GM12801 (cell line): ENCODE measurements at regions not wholly inside any gene's neighbourhood (a gene's known extent, or its start where the extent isn't known, plus 50 kb on each side); places are given as distances from the start of the nearest gene placed in this dataset.

Source experiments
- CTCF ChIP-seq: IDR thresholded peaks from one replicate; pipeline ENCODE4 v1.5.1; 2011; ENCODE audit warnings: control low read depth; ENCODE audit not compliant: insufficient read length; ENCODE audit errors: extremely low read depth

GRCh38 chr2:42864222-42864621, 71.8 kb upstream of the HAAO start:
- TF ChIP-seq CTCF, result no peak

GRCh38 chr2:42863751-42864150, 71.4 kb upstream of the HAAO start:
- TF ChIP-seq CTCF, result no peak

DNA sequence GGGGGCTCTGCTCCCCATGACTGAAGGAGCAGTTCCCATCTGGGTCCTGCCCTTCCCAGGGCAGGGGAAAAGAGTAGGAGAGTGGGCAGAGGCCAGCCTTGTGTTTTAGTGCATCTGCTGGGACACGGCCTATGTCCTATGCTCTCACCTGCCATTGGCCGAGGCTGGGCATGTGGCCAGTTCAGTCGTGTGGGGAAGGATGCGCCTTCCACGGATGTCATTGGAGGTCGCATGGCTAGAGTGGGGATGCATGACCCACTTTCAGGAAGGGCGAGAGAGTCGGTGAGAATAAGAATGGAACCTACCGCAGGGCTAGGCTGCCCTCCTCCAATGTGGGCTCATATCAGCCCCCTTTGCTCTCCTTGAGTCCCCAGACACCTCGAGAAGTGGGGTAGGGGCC, 70.9 kb upstream of the HAAO start:
- no peak for TF ChIP-seq CTCF

DNA sequence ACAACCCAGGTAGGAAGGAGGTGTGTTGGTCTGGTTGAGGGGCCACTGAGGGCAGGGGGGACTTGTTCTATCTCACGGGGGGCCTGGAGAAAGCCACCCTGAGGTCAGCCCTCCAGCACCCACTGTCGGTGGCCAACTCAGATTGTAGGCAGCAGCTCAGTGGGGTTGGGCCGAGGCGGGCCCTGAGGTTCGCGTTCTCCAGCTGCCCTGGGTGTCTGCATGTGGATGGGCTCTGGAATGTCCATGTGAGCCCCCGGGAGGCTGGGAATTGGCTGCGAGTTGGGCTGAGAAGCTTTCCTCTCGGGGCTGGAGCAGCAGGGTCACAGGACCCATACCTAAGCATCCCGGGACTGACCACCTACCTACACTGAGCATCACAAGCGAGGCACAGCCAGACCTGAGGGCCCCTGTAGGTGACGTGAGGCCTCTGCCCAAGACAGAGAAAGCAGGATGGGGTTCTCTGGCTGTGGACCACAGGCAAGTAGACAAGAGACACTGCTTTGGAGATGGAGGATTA, 70.3 kb upstream of the HAAO start:
- TF ChIP-seq CTCF, result no peak

DNA sequence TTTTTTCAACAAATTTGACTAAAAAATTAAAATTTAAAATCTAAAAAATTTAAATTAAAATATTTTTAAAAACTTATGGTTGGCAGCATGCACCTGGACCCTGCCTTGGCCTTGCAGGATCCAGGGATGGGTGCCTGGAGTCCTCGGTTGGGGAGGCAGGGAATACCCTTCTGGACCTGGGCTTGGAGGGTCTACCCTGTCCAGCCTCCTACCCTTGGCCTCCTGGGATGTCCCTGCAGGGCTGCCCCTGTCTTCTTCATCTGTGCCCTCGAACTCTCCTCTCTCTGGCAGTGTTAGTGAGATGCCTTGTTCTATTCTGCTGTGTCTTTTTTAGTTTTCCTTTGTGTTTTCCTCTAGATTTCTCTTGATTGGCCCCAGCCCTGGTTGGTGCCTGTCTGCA, 68.9 kb upstream of the HAAO start:
- TF ChIP-seq CTCF, result no peak

DNA sequence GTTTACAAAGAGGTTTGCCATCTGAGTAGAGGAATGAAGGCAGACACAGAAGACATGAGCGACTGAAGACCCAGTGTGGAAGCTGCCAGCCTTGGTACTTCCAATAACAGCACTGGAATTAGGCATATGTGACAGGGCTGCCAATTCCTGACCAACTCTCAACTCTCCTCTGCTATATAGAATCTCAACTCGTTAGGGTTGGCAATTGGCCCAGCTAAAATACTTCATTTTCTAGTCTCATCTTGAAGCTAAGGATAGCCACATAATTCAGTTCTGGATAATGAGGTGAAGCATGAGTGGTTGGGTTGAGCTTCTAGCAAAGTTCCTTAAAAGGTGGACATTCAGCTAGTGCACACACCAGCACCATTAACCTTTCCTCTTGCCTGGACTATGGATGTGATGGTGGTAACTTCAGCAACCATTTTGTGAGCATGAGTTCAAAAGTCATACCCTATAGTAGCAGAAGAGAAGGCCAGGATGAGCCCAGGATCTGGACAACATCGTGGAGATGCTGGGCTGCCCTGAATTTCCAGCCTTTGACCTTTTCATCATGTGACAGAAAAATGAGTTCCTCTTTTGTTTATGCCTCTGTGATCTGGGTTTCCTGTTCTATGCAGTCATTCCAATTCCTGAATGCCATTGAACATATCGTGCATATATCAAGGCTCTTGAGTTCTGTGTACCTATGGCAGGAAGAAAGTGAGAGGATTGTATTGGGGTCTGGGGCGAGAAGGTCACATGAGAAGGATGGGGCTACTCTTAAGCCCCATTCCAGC, 68.1 kb upstream of the HAAO start:
- no peak for TF ChIP-seq CTCF

GRCh38 chr2:42859791-42860190, 67.4 kb upstream of the HAAO start:
- no peak for TF ChIP-seq CTCF
